ENCODE measurements at regions not wholly inside any gene's neighbourhood (a gene's known extent, or its start where the extent isn't known, plus 50 kb on each side); places are given as distances from the start of the nearest gene placed in this dataset.

DNA sequence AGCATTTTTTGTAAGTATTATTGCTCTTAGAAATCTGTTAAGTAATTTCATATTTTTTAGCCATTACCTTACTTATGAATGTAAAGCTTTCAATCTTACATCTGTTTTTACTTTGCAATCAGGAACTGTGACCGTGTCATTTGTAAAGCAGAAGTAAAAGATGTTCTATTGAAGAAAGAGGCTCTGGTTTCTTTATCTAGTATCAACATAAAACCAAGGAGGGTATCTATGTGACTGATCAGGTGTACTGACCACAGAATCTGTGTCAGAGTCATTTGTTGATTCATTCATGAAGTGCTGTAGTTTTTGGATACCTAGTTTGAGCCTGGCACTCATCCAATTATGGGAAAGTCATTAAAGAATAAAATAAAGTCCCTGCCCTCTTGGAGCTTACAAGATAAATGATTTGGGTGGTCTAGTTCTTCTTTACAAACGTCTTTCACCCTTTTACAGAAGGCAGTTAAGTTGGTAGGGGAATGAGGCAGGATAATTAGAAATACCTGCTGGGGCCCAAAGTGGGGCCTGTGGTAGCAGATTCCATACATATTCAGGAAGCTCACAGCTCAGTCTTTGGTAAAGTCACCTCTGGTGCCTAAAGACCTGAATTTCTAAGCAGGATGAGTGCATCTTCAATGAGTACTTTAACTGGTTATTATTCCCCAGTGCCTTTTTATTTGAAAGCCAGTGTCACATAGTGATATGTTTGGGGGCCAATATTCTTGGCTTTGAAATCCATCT, 260.6 kb upstream of the NT5C1B start:
- DNase-seq (ENCODE audit: low read depth, low spot score) (no peak), FAIRE-seq (no peak)
- Histone ChIP-seq H3K27ac (ENCODE audit: insufficient read depth, low read depth, low read length) (no peak overlapping the region), H3K79me2 (ENCODE audit: control insufficient read depth, insufficient read depth, low read length) (no peaks in the 10 kb centered on the region), H3K4me2 (ENCODE audit: insufficient read depth, low read length) (no peak overlapping the region), H3K27me3 (ENCODE audit: control insufficient read depth in 2 of 2, insufficient read depth in 2 of 2, low read length in 2 of 2) (no peaks in the 10 kb centered on the region), H3K36me3 (ENCODE audit: control insufficient read depth in 2 of 2, extremely low read depth in 1 of 2, insufficient read depth in 2 of 2, low read length in 2 of 2) (no peaks in the 10 kb centered on the region), H3K9me3 (replicated peaks; ENCODE audit: control insufficient read depth, insufficient read depth, low read length) (no peaks in the 10 kb centered on the region), H3K4me1 (ENCODE audit: control insufficient read depth, extremely low read depth, insufficient read depth, low read length) (no peaks in the 10 kb centered on the region), H3K9ac (replicated peaks; ENCODE audit: extremely low read depth, insufficient read depth, low read length) (no peak overlapping the region), H3K4me3 (replicated peaks in 1 of 3; ENCODE audit: insufficient read depth in 1 of 3, low read depth in 1 of 3, low read length in 3 of 3) (no peak overlapping the region), H4K20me1 (replicated peaks; ENCODE audit: control insufficient read depth, extremely low read depth, insufficient read depth, low read length) (no peaks in the 10 kb centered on the region), H3K9me1 (replicated peaks; ENCODE audit: control insufficient read depth, extremely low read depth, insufficient read depth, low read length) (no peaks in the 10 kb centered on the region), H2AFZ (ENCODE audit: low read depth, low read length) (no peak overlapping the region)
- CTCF ChIA-PET: no interaction called here
- no TSS peak for BruUV-seq (replicated peaks)
- intact Hi-C loops (cut with micrococcal nuclease) (no loop called here), dilution Hi-C loops (cut with MboI; ENCODE audit: extremely low pct_ligation_motif_present, low sequenced_read_pairs) (no loop called here)
- TF ChIP-seq EZH2 (IDR thresholded peaks at IDR 0.05; ENCODE audit: borderline replicate concordance, low read depth, low read length, severe bottlenecking) (no peak), JUN (IDR thresholded peaks at IDR 0.05; ENCODE audit: borderline replicate concordance, insufficient read depth, insufficient read length, low read depth) (no peak), POLR2A (IDR thresholded peaks at IDR 0.05; ENCODE audit: low read depth, low read length) (no peak), POLR2AphosphoS5 (IDR thresholded peaks at IDR 0.05; ENCODE audit: insufficient read depth, low read depth, low read length) (no peak), MYC (IDR thresholded peaks at IDR 0.05; ENCODE audit: low read depth, low read length) (no peak), MAX (IDR thresholded peaks at IDR 0.05; ENCODE audit: insufficient read depth, insufficient read length) (no peak), GATA2 (IDR thresholded peaks at IDR 0.05; ENCODE audit: insufficient read depth, insufficient read length, low read depth, low read length) (no peak), FOS (IDR thresholded peaks at IDR 0.05; ENCODE audit: borderline replicate concordance, insufficient read depth, low read length) (no peak)
- TF ChIP-seq, protein P1, sequence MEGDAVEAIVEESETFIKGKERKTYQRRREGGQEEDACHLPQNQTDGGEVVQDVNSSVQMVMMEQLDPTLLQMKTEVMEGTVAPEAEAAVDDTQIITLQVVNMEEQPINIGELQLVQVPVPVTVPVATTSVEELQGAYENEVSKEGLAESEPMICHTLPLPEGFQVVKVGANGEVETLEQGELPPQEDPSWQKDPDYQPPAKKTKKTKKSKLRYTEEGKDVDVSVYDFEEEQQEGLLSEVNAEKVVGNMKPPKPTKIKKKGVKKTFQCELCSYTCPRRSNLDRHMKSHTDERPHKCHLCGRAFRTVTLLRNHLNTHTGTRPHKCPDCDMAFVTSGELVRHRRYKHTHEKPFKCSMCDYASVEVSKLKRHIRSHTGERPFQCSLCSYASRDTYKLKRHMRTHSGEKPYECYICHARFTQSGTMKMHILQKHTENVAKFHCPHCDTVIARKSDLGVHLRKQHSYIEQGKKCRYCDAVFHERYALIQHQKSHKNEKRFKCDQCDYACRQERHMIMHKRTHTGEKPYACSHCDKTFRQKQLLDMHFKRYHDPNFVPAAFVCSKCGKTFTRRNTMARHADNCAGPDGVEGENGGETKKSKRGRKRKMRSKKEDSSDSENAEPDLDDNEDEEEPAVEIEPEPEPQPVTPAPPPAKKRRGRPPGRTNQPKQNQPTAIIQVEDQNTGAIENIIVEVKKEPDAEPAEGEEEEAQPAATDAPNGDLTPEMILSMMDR (IDR thresholded peaks at IDR 0.05; ENCODE audit: extremely low read depth in 1 of 2, insufficient read depth in 1 of 2, low read depth in 1 of 2, low read length in 2 of 2): no peak
- POLR2A ChIA-PET: no interaction called here

Measured in endothelial cell of umbilical vein (primary cell).